ENCODE measurements at regions not wholly inside any gene's neighbourhood (a gene's known extent, or its start where the extent isn't known, plus 50 kb on each side); places are given as distances from the start of the nearest gene placed in this dataset.

DNA sequence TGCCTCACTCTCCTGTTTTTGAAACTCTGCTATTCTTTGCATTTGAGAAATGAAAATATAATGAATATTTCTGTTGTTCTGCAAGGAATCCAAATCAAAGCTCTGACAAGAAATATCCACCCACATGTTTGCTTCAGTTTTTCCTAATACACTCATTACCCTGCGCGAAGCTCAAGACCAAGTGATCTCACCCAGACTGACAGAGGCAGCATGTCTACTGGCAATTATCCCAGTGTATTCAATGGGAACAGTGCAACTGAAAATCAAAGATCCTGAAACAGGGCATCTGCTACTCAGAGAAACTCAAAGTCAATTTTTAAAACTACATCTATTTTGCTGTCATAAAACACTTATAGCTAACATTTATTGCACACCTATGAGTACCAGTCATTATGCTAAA, 321.0 kb upstream of the LRRC7 start:
- ATAC-seq (ENCODE audit: poor library complexity) = no peak
- Mint-ChIP-seq H3K9me3 (no peaks in the 10 kb centered on the region), H3K4me3 (no peak overlapping the region), H3K27me3 (no peaks in the 10 kb centered on the region), H3K36me3 (ENCODE audit: low read depth) (no peaks in the 10 kb centered on the region), H3K27ac (no peak overlapping the region), H3K4me1 (ENCODE audit: low read depth) (no peaks in the 10 kb centered on the region)
- intact Hi-C loops (cut with DNase I, micrococcal nuclease) = no loop called here
- Histone ChIP-seq H3K36me3 (ENCODE audit: insufficient read depth, low read length) (no peaks in the 10 kb centered on the region), H3K4me1 (ENCODE audit: insufficient read depth, low read length) (no peaks in the 10 kb centered on the region), H3K9me3 (ENCODE audit: control insufficient read depth in 1 of 2, insufficient read depth in 1 of 2, low read length in 2 of 2) (peaks cover 0 to 4% of the 10 kb centered on the region in 2 experiments), H3K27ac (ENCODE audit: low read depth in 1 of 2, low read length in 2 of 2) (no peak overlapping the region), H3K4me3 (ENCODE audit: low read length) (no peak overlapping the region), H3K27me3 (ENCODE audit: control insufficient read depth in 1 of 2, insufficient read depth in 2 of 2, low read length in 2 of 2) (no peaks in the 10 kb centered on the region)
- CTCF ChIA-PET = no interaction called here
- TF ChIP-seq, protein P1, sequence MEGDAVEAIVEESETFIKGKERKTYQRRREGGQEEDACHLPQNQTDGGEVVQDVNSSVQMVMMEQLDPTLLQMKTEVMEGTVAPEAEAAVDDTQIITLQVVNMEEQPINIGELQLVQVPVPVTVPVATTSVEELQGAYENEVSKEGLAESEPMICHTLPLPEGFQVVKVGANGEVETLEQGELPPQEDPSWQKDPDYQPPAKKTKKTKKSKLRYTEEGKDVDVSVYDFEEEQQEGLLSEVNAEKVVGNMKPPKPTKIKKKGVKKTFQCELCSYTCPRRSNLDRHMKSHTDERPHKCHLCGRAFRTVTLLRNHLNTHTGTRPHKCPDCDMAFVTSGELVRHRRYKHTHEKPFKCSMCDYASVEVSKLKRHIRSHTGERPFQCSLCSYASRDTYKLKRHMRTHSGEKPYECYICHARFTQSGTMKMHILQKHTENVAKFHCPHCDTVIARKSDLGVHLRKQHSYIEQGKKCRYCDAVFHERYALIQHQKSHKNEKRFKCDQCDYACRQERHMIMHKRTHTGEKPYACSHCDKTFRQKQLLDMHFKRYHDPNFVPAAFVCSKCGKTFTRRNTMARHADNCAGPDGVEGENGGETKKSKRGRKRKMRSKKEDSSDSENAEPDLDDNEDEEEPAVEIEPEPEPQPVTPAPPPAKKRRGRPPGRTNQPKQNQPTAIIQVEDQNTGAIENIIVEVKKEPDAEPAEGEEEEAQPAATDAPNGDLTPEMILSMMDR (IDR thresholded peaks at IDR 0.05) = no peak
- no peak for DNase-seq
- POLR2A ChIA-PET = no interaction called here

DNA sequence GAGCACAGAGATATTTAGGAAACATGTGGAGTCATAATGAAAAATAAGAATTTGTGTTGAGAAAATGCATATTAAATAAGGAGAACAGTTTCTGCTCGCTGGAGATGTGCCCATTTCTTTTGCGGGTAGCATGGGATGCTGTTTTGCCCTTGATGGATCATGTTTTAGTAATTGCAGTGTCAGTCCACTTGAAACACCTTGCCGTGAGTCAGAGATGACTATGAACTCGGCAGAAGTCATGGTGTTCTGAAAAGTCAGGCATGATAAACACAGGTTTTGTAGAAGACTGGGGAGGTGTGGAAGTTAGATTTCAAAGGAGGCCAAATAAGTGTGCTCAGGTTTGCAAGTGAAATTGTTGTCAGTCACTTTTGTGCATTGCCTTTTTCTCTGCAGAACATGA, 315.0 kb upstream of the LRRC7 start:
- intact Hi-C loops (cut with DNase I, micrococcal nuclease) = no loop called here
- no peak for DNase-seq
- H3K36me3 Mint-ChIP-seq (ENCODE audit: low read depth) = no peaks in the 10 kb centered on the region
- TF ChIP-seq, protein P1 (IDR thresholded peaks at IDR 0.05) = no peak
- no peaks in the 10 kb centered on the region for H3K4me1 ChIP-seq (ENCODE audit: insufficient read depth, low read length)
- CTCF ChIA-PET = no interaction called here
- no peaks in the 10 kb centered on the region for H3K4me1 Mint-ChIP-seq (ENCODE audit: low read depth)
- no peak overlapping the region for H3K27ac Mint-ChIP-seq
- no peaks in the 10 kb centered on the region for H3K27me3 ChIP-seq (ENCODE audit: control insufficient read depth in 1 of 2, insufficient read depth in 2 of 2, low read length in 2 of 2)
- no peaks in the 10 kb centered on the region for H3K27me3 Mint-ChIP-seq
- no peaks in the 10 kb centered on the region for H3K36me3 ChIP-seq (ENCODE audit: insufficient read depth, low read length)
- POLR2A ChIA-PET = no interaction called here
- H3K4me3 Mint-ChIP-seq = no peak overlapping the region
- no peak for ATAC-seq (ENCODE audit: poor library complexity)
- H3K9me3 Mint-ChIP-seq = peaks cover 6% of the 10 kb centered on the region
- no peak overlapping the region for H3K4me3 ChIP-seq (ENCODE audit: low read length)
- H3K9me3 ChIP-seq (ENCODE audit: control insufficient read depth in 1 of 2, insufficient read depth in 1 of 2, low read length in 2 of 2) = peaks cover 0 to 4% of the 10 kb centered on the region in 2 experiments
- no peak overlapping the region for H3K27ac ChIP-seq (ENCODE audit: low read depth in 1 of 2, low read length in 2 of 2)

DNA sequence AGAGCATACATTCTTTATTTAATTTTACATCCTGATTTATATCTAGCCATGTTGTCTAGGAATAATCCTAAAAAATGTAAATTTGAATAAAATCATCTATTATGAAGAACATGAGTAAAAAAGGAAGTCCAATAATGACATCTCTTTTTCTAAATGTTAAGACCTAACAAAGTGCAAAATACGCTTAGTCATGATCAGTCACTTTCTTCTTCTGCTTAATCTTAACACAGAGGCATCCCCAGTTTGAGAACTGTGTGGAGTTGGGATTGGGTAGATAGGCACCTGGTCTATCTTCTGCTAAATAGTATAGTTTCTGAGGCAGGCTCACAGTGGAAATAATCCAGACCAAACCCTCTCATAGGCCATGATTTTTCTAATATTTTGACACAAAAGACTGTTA, 311.7 kb upstream of the LRRC7 start:
- Mint-ChIP-seq H3K9me3 (peaks cover 6% of the 10 kb centered on the region), H3K27me3 (no peaks in the 10 kb centered on the region), H3K4me3 (no peak overlapping the region), H3K4me1 (ENCODE audit: low read depth) (no peaks in the 10 kb centered on the region), H3K36me3 (ENCODE audit: low read depth) (no peaks in the 10 kb centered on the region), H3K27ac (no peak overlapping the region)
- H3K9me3 ChIP-seq (ENCODE audit: control insufficient read depth in 1 of 2, insufficient read depth in 1 of 2, low read length in 2 of 2) = no peaks in the 10 kb centered on the region
- H3K27me3 ChIP-seq (ENCODE audit: control insufficient read depth in 1 of 2, insufficient read depth in 2 of 2, low read length in 2 of 2) = no peaks in the 10 kb centered on the region
- no peaks in the 10 kb centered on the region for H3K36me3 ChIP-seq (ENCODE audit: insufficient read depth, low read length)
- ATAC-seq (ENCODE audit: poor library complexity) (no peak), DNase-seq (no peak)
- POLR2A ChIA-PET = no interaction called here
- intact Hi-C loops (cut with DNase I, micrococcal nuclease) = no loop called here
- H3K27ac ChIP-seq (ENCODE audit: low read depth in 1 of 2, low read length in 2 of 2) = no peak overlapping the region
- H3K4me3 ChIP-seq (ENCODE audit: low read length) = no peak overlapping the region
- CTCF ChIA-PET = no interaction called here
- no peaks in the 10 kb centered on the region for H3K4me1 ChIP-seq (ENCODE audit: insufficient read depth, low read length)
- TF ChIP-seq, protein P1 (IDR thresholded peaks at IDR 0.05) = no peak
